Natural killer cell (primary cell): ENCODE measurements at regions not wholly inside any gene's neighbourhood (a gene's known extent, or its start where the extent isn't known, plus 50 kb on each side); places are given as distances from the start of the nearest gene placed in this dataset.

Source experiments
- ATAC-seq, 3 donors: fragments of 150-1000 bp in 2 of 3; fragments of 200-7000 bp in 1 of 3; cut with Tn5 transposase; 1 replicate in 1 of 3; 2 replicates in 2 of 3; pipeline ENCODE4 v1.10.0; 2021; ENCODE audit warnings: mild to moderate bottlenecking in 2 of 3, moderate library complexity in 2 of 3
- DNase-seq, 2 donors: peaks; one replicate each; pipeline versions ENCODE4 v3.0.0 to v3.0.0-alpha.2; 2013 to 2021; ENCODE audit warnings: mixed read lengths in 1 of 2
- H3K27ac ChIP-seq: one replicate; pipeline ENCODE4 v1.5.1; 2013; ENCODE audit warnings: mild to moderate bottlenecking, low read length
- H3K27me3 ChIP-seq: one replicate; pipeline ENCODE4 v1.6.1; 2013; ENCODE audit warnings: low read length; ENCODE audit not compliant: control insufficient read depth, insufficient read depth
- H3K36me3 ChIP-seq: one replicate; pipeline ENCODE4 v1.6.1; 2013; ENCODE audit warnings: low read length; ENCODE audit not compliant: control insufficient read depth, insufficient read depth
- H3K4me1 ChIP-seq: one replicate; pipeline ENCODE4 v1.6.1; 2013; ENCODE audit warnings: low read length; ENCODE audit not compliant: control insufficient read depth, insufficient read depth
- H3K4me3 ChIP-seq: one replicate; pipeline ENCODE4 v1.5.1; 2013; ENCODE audit warnings: low read length
- H3K9me3 ChIP-seq: one replicate; pipeline ENCODE4 v1.6.1; 2013; ENCODE audit warnings: low read length; ENCODE audit not compliant: control insufficient read depth, insufficient read depth
- H3K27ac Mint-ChIP-seq, 2 donors: one replicate each; pipeline ENCODE4 v1.8.0; 2022; ENCODE audit warnings: mild to moderate bottlenecking in 2 of 2, mixed read lengths in 2 of 2, moderate library complexity in 1 of 2
- H3K27me3 Mint-ChIP-seq, 2 donors: one replicate each; pipeline ENCODE4 v1.8.0; 2022; ENCODE audit warnings: low read depth in 2 of 2, mixed read lengths in 2 of 2
- H3K36me3 Mint-ChIP-seq: one replicate; pipeline ENCODE4 v1.8.0; 2022; ENCODE audit warnings: mixed read lengths
- H3K4me1 Mint-ChIP-seq, 2 donors: one replicate each; pipeline ENCODE4 v1.8.0; 2022; ENCODE audit warnings: mixed read lengths in 2 of 2
- H3K4me3 Mint-ChIP-seq: one replicate; pipeline ENCODE4 v1.8.0; 2022; ENCODE audit warnings: mild to moderate bottlenecking, moderate library complexity, mixed read lengths
- H3K9me3 Mint-ChIP-seq, 2 donors: one replicate each; pipeline ENCODE4 v1.8.0; 2022; ENCODE audit warnings: mixed read lengths in 2 of 2
- CTCF ChIP-seq: fragments of 200-600 bp; IDR thresholded peaks from one replicate; pipeline ENCODE4 v1.8.0; 2022; ENCODE audit warnings: antibody characterized with exemption
- WGBS: methylation state at CpG from one replicate; pipeline ENCODE4 v1.1.7; 2013; ENCODE audit warnings: missing lambda C conversion rate; ENCODE audit not compliant: insufficient coverage; 5-methylcytosine and 5-hydroxymethylcytosine counted together
- intact Hi-C: fragments of 100-400 bp; cut with micrococcal nuclease; formaldehyde crosslinking; loops from one replicate; pipeline ENCODE4 v1.14.2; 2022

- H3K36me3 ChIP-seq: no peaks in the 10 kb centered on the region
- 95% methylated on average over 2 of the region's 5 CpGs for WGBS
- H3K9me3 ChIP-seq: no peaks in the 10 kb centered on the region
- ATAC-seq (no peak), DNase-seq (no peak)
- peaks cover 4 to 11% of the 10 kb centered on the region in 2 donors for H3K27me3 Mint-ChIP-seq
- H3K27ac ChIP-seq: no peak overlapping the region
- no peak overlapping the region for H3K4me3 ChIP-seq
- H3K36me3 Mint-ChIP-seq: no peaks in the 10 kb centered on the region
- H3K4me1 ChIP-seq: no peaks in the 10 kb centered on the region
- no peaks in the 10 kb centered on the region for H3K4me1 Mint-ChIP-seq
- H3K27ac Mint-ChIP-seq: no peak overlapping the region
- no peaks in the 10 kb centered on the region for H3K9me3 Mint-ChIP-seq
- H3K4me3 Mint-ChIP-seq: no peak overlapping the region
- intact Hi-C loops: no loop called here
- no peaks in the 10 kb centered on the region for H3K27me3 ChIP-seq
- TF ChIP-seq CTCF: no peak
Observed at GRCh38 chr15:93389211-93389610, 300.2 kb upstream of the RGMA start.

GRCh38 chr15:93384886-93385285, 295.9 kb upstream of the RGMA start:
- Histone ChIP-seq H3K27me3 (no peaks in the 10 kb centered on the region), H3K4me3 (no peak overlapping the region), H3K9me3 (no peaks in the 10 kb centered on the region), H3K4me1 (no peaks in the 10 kb centered on the region), H3K27ac (no peak overlapping the region), H3K36me3 (no peaks in the 10 kb centered on the region)
- no peak overlapping the region for H3K27ac Mint-ChIP-seq
- H3K4me1 Mint-ChIP-seq: no peaks in the 10 kb centered on the region
- H3K36me3 Mint-ChIP-seq: no peaks in the 10 kb centered on the region
- ATAC-seq: no peak
- intact Hi-C loops: no loop called here
- WGBS: 87% methylated on average over 2 of the region's 2 CpGs
- DNase-seq: no peak
- H3K4me3 Mint-ChIP-seq: no peak overlapping the region
- no peaks in the 10 kb centered on the region for H3K9me3 Mint-ChIP-seq
- TF ChIP-seq CTCF: no peak
- H3K27me3 Mint-ChIP-seq: peaks cover 3 to 6% of the 10 kb centered on the region in 2 donors

- TF ChIP-seq CTCF: no peak
- no peaks in the 10 kb centered on the region for H3K36me3 Mint-ChIP-seq
- 52% methylated on average over 9 of the region's 9 CpGs for WGBS
- no peaks in the 10 kb centered on the region for H3K4me1 Mint-ChIP-seq
- Histone ChIP-seq H3K9me3 (no peaks in the 10 kb centered on the region), H3K27ac (no peak overlapping the region), H3K4me3 (no peak overlapping the region), H3K27me3 (no peaks in the 10 kb centered on the region), H3K4me1 (no peaks in the 10 kb centered on the region), H3K36me3 (no peaks in the 10 kb centered on the region)
- peaks cover 3 to 7% of the 10 kb centered on the region in 2 donors for H3K27me3 Mint-ChIP-seq
- DNase-seq (no peak), ATAC-seq (no peak)
- no peak overlapping the region for H3K4me3 Mint-ChIP-seq
- no peaks in the 10 kb centered on the region for H3K9me3 Mint-ChIP-seq
- intact Hi-C loops: no loop called here
- H3K27ac Mint-ChIP-seq: no peak overlapping the region
Observed at GRCh38 chr15:93382200-93382820, 293.3 kb upstream of the RGMA start.

GRCh38 chr15:93378558-93378957, 289.5 kb upstream of the RGMA start:
- H3K27ac Mint-ChIP-seq: no peak overlapping the region
- Histone ChIP-seq H3K27ac (no peak overlapping the region), H3K4me1 (no peaks in the 10 kb centered on the region), H3K9me3 (no peaks in the 10 kb centered on the region), H3K27me3 (no peaks in the 10 kb centered on the region), H3K4me3 (no peak overlapping the region), H3K36me3 (no peaks in the 10 kb centered on the region)
- TF ChIP-seq CTCF: no peak
- H3K4me3 Mint-ChIP-seq: no peak overlapping the region
- H3K36me3 Mint-ChIP-seq: no peaks in the 10 kb centered on the region
- intact Hi-C loops: no loop called here
- H3K4me1 Mint-ChIP-seq: no peaks in the 10 kb centered on the region
- peaks cover 9 to 25% of the 10 kb centered on the region in 2 donors for H3K27me3 Mint-ChIP-seq
- H3K9me3 Mint-ChIP-seq: no peaks in the 10 kb centered on the region
- DNase-seq: no peak
- 83% methylated on average over 8 of the region's 8 CpGs for WGBS
- ATAC-seq: no peak
